HS-27A (cell line): ENCODE measurements at regions not wholly inside any gene's neighbourhood (a gene's known extent, or its start where the extent isn't known, plus 50 kb on each side); places are given as distances from the start of the nearest gene placed in this dataset.
A peak's percentile ranks its signal among the peaks of the same experiment; 100 is the strongest.

Experiments
- DNase-seq: peaks from one replicate; pipeline ENCODE4 v3.0.0-alpha.2; 2012; ENCODE audit warnings: low read depth, missing footprints

- no peak for DNase-seq
These were observed 140.3 kb upstream of the ATP1B1 start for GRCh38 chr1:168966217-168966616.

DNA sequence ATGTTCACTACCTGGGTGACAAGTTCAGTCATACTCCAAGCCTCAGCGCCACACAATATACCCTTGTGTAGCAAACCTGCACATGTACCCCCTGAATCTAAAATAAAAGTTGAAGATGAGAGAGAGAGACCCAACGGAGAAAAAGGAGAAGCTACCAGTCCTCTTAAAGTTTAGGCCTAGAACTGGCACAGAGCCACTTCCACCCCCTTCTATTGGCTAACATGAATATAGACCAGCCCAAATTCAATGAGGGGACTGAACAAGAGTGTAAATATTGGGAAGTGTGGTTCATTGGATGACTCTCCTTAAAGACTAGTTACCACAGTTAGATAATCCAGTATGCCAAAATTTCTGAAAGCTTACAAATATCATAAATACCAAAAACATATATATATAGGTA, 139.9 kb upstream of the ATP1B1 start:
- no peak for DNase-seq

- DNase-seq = no peak
These were observed 135.4 kb upstream of the ATP1B1 start for GRCh38 chr1:168970926-168971659.

DNA sequence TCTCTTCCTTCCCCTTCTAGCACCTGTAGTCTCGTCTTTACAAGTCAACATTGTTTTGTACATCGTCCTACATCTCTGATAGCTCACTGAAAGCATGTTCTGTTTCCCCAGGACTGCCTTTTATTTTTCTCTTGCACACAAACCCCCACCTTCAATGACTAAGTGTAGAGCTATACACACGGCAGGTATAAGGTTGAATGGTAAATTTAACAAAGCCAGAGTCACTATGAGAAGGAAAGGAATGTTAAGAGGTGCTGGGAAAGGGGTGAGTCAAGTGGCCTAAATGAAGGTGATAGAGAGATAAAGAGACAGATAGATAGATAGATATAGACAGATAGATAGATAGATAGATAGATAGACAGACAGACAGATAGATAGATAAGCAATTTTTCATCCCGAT, 134.3 kb upstream of the ATP1B1 start:
- no peak for DNase-seq

DNA sequence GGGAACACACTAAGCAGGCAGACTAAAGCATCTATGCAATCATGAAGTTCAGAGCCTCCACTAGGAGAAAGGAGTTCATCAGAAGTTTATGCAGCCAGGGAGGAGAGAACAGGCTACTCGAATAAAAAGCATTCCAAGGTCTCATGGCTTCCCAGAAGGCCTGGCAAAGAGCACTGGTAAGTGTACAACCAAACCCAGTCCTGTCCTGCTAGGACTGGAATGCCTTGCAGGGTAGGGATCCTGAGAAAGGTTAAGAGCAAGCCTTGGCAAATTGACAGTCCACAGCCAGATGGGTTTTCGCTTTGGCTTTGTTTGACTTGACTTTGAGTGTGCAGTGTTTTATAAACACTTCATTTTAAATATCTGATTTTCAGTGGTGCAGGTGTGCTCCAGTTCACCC, 133.6 kb upstream of the ATP1B1 start:
- DNase-seq = no peak

- DNase-seq = no peak
These were observed 132.4 kb upstream of the ATP1B1 start for GRCh38 chr1:168974117-168974516.

DNA sequence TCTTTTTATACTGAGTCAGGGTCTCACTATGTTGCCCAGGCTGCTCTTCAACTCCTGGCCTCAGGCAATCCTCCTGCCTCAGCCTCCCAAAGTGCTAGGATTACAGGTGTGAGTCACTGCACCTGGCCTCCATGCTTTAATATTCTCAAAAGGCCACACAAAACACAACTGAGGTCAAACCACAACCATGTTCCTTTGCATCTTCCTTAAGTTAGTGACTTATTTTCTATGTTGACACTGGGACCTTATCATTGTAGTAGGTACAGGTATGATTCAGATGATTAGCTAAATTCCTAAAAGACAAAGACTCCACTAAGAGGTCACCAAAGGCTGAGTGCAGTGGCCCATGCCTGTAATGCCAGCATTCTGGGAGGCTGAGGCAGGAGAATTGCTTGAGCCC, 131.9 kb upstream of the ATP1B1 start:
- DNase-seq = no peak

DNA sequence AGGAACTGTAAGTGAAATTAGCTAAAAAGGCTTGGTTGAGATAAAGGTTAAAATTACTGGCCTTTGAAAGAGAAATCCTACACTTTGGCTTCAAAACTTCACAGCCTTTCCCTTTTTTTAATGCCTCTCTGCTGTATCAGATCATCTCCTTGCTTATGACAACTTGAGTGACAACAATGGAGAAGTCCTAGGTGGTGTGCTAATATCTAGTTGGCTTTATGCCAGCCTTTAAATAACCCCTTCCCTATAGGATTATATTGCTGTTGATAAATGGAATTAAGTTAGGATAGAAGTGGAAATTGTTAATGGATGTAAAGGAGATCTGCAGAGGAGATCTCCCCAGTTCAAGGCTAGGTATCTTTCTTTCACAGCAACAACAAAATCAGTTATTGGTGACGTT, 130.2 kb upstream of the ATP1B1 start:
- no peak for DNase-seq

DNA sequence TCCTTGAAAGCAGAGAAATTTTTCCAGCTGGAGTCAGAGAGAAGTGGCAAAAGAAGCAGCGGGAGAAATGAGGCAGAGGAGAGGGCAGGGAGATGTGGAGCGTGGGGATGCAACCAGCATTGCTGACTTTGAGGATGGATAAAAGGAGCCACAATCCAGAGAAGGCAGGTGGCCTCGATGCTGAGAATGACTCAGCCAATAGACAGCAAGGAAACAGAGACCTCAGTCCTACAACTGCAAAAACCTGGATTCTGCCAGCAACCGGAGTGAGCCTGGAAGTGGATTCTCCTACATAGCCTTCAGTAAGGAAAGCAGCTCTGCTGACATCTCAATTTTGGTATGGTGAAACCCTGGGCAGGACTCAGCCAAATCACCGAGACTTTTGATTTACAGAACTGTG, 128.9 kb upstream of the ATP1B1 start:
- DNase-seq = no peak

DNA sequence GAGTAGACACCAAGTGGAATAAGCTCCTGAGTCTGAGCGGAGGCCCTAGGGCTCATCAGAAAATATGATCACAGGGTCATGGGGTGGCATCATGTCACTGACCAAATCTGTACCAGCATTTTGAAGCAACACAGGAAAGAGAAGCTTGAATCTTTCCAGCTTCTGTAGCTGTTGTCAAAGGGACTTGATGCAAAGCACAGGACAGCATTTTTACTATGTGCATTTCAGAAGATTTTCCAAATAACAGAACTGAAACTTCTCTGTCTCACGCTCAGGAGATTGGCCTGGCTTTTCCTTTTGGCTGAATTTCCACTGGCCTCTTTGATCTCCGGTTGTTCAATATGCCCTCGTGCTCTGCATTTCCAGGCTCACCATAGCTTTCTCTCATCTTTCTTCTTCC, 127.2 kb upstream of the ATP1B1 start:
- no peak for DNase-seq

GRCh38 chr1:168980180-168980579, 126.3 kb upstream of the ATP1B1 start:
- DNase-seq = no peak

- DNase-seq = no peak
These were observed 125.8 kb upstream of the ATP1B1 start for GRCh38 chr1:168980656-168981055.

DNA sequence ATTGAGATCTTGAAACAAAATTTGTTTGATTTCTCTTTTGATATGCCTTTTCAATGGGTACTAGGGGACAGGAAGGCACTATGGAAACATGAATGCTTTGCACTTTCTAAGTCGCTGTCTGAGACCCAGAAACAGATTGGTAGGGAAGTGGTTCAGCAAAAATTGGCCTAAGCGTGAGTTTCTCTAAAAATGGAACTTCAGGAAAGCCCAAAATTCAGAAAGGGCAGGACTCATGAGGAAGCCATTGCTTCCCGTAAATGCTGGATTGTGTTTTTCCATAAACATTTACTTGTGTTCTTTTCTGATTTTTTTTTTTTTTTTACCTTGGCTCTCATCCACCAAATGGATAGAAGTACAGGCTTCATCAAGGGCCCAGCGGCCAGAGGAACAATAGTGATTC, 123.7 kb upstream of the ATP1B1 start:
- no peak for DNase-seq

- no peak for DNase-seq
These were observed 119.2 kb upstream of the ATP1B1 start for GRCh38 chr1:168987330-168987729.

DNA sequence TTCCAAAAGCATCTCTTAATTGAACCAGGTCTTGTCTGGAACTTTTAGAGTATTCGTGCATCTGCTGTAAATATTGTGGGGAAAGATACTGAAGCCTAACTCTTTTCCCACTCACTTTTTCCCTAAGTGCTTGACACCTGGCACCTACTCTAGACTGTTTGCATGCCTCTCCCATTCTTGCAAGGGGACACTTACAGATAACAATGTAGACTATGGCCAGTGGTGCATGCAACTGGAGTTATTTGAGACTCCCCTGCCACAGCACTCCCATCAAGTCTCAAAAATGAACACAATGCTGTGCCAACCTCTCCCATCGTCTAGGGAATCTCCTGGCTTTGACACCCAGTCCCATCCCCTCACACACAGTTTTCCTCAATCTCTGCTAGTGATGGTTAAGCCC, 118.6 kb upstream of the ATP1B1 start:
- DNase-seq = no peak

DNA sequence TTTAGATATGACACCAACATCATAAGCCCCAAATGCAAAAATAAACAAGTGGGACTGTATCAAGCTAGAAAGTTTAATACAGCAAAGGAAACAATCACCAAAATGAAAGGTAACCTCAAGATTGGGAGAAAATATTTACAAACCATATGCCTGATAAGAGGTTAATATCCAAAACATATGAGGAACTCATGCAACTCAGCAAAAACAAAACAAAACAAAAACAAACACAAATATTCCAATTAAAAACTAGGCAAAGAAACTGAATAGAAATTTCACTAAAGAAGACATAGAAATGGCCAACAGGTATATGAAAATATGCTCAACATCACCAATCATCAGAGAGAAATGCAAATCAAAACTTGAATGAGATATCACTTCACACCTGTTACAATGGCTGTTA, 116.5 kb upstream of the ATP1B1 start:
- no peak for DNase-seq

GRCh38 chr1:168991667-168992475, 114.6 kb upstream of the ATP1B1 start:
- DNase-seq = no peak

- no peak for DNase-seq
These were observed 105.1 kb upstream of the ATP1B1 start for GRCh38 chr1:169001353-169001752.

- DNase-seq = peak; percentile 1
These were observed 102.5 kb upstream of the ATP1B1 start for GRCh38 chr1:169003864-169004516.

DNA sequence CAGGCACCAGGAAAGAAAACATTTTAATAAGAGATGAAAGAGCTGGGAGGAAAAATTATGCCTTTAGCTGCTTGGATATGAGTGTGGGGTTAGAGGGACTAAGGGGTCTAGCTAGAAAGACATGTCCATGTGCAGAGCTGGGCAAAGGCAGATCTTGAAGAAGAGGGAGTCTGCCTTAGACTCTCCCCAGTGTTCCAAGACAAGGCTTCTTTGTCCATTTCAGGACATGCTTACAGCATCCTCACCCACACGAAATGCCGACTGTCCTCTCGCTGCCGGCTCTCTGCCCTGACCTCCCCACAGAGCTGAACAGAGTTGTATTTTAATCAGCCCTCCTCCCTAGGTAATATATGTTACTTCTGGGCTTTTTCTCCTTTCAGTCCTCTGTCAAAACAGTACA, 100.7 kb upstream of the ATP1B1 start:
- no peak for DNase-seq

DNA sequence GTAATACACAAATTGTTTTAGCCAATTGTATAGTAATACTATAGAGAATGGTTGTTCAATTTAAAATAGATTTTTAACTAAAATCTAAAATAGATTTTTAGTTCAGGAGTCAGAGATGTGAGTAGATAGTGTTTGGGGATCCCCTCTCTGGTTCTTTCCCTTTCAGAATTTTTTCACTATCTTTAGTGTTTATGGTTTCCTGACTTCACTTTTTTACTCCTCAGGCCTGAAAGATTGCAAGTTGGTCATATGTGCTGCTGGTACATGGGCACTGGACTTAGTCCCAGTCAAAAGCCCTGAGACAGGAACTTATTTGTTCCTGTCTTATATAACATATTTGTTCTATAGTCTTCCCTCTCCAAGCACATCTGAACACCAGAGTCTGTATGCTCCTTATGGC, 96.8 kb upstream of the ATP1B1 start:
- DNase-seq = no peak

DNA sequence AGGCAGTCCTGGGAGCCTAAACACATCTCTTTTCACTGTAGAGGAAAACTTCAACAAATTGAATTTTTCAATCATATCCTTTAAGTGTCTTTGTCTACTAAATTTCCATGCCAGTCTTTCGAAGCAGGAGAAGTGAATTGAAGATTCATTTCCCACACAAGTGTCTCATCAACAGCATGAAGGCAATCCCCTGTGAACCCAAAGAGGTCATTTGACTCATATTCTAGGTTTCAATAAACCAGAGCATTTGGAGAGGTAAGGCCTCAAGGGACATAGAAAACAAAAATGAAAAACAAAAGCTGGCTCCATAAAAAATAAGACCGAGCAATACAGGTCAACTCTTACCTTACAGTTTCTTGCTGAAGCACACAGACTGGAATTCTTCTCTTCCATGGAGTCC, 94.1 kb upstream of the ATP1B1 start:
- no peak for DNase-seq

DNA sequence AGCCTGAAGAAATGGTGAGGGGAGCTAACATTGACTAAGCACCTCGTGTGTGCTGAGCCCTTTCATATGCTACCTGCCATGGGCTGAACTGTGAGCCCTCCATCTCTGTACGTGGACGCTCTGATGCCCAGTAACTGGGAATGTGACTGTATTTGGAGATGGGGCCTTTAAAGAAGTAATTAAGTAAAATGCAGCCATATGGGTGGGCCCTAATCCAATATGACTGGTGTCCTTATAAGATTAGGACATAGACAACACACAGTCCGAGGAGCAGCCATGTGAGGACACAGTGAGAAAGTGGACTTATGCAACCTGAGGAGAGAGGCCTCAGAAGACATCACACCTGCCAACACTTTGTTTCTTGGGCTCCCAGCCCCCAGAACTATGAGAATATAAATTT, 92.7 kb upstream of the ATP1B1 start:
- no peak for DNase-seq
